Lung (tissue), 11 donors: ENCODE measurements at regions not wholly inside any gene's neighbourhood (a gene's known extent, or its start where the extent isn't known, plus 50 kb on each side); places are given as distances from the start of the nearest gene placed in this dataset.

ENCODE experiments used
- ATAC-seq: fragments of 200-7000 bp; cut with Tn5 transposase; one replicate; pipeline ENCODE4 v1.9.1; 2020; ENCODE audit warnings: moderate number of reproducible peaks; ENCODE audit not compliant: insufficient read depth, low FRiP score
- DNase-seq, 3 donors: peaks; one replicate each; pipeline ENCODE4 v3.0.0-alpha.2; 2013 to 2017
- H3K27ac ChIP-seq, 2 donors: one replicate each; pipeline ENCODE4 v1.5.1; 2013; ENCODE audit warnings: mild to moderate bottlenecking in 2 of 2, moderate library complexity in 2 of 2, control low read depth in 1 of 2, inconsistent platforms in 1 of 2, low read depth in 1 of 2, low read length in 1 of 2
- H3K27me3 ChIP-seq, 3 donors: one replicate each; pipeline ENCODE4 v1.5.1; 2013; ENCODE audit warnings: low read length in 2 of 3; ENCODE audit not compliant: control insufficient read depth in 3 of 3, insufficient read depth in 3 of 3
- H3K36me3 ChIP-seq, 4 donors: one replicate each; pipeline ENCODE4 v1.5.1; 2013; ENCODE audit warnings: low read length in 4 of 4, mild to moderate bottlenecking in 1 of 4, moderate library complexity in 1 of 4; ENCODE audit not compliant: control insufficient read depth in 4 of 4, insufficient read depth in 4 of 4
- H3K4me1 ChIP-seq, 5 donors: one replicate each; pipeline ENCODE4 v1.5.1; 2013; ENCODE audit warnings: low read length in 5 of 5, mild to moderate bottlenecking in 2 of 5, moderate library complexity in 1 of 5; ENCODE audit not compliant: control insufficient read depth in 5 of 5, insufficient read depth in 5 of 5
- H3K4me3 ChIP-seq: one replicate; pipeline ENCODE4 v1.5.1; 2013; ENCODE audit warnings: mild to moderate bottlenecking, control low read depth, moderate library complexity
- H3K9ac ChIP-seq, 2 donors: one replicate each; pipeline ENCODE4 v1.5.1; 2013; ENCODE audit warnings: low read length in 2 of 2, control low read depth in 1 of 2; ENCODE audit not compliant: insufficient read depth in 1 of 2
- H3K9me3 ChIP-seq, 4 donors: one replicate each; pipeline ENCODE4 v1.5.1; 2013; ENCODE audit warnings: low read length in 3 of 4, mild to moderate bottlenecking in 1 of 4, moderate library complexity in 1 of 4; ENCODE audit not compliant: control insufficient read depth in 4 of 4, insufficient read depth in 3 of 4
- WGBS, 2 donors: extraction: QIAGEN DNeasy Blood & Tissue Kit; methylation state at CpG; one replicate each; pipeline ENCODE4 v1.1.7; 2013; 5-methylcytosine and 5-hydroxymethylcytosine counted together
- TF ChIP-seq, protein P1 (sequence below): IDR thresholded peaks from 2 replicates; pipeline ENCODE4 v1.5.1; 2012; ENCODE audit warnings: mild to moderate bottlenecking; ENCODE audit errors: control extremely low read depth, extremely low read depth
- donor health status: control.
- donor health status: control.
- donor health status: Bipolar disorder and iron deficiency.
- donor health status: healthy.
- donor health status: DM: yes; HTN: yes; CAD: no.

DNA sequence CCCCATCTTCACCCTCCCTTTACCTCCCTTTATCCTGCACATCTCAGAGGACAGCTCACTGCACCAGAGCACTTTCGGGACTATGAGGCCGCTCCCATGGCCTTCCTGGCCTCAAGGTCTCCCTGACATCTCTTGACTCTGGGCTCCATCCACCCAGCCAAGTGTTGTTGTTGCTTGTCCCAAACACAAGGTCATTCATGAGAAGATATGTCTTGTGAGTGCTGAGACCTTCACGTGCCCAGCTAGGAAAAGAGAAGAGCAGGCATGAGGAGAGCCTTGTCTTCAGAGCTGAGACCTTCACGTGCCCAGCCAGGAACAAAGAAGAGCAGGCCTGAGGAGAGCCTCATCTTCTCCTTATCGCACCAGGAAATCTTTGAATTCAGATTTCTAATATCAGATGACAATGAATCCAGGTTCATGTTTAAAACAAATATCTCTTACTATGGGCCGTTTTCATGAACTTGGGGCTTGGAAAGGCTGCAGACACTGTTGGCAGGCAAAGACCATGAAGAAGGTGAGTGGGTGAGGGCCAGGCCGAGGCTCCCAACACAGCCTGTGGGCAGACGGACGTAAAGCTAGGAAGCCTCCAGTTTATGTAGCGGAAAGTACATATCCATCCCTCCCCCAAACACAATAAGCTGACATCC, 256.1 kb downstream of the NDUFA10 start:
- no peak for DNase-seq
- no peak for ATAC-seq
- Histone ChIP-seq H3K4me3 (no peak overlapping the region), H3K36me3 (no peaks in the 10 kb centered on the region), H3K9me3 (peaks cover 0 to 11% (median 8%) of the 10 kb centered on the region in 4 donors), H3K4me1 (peaks cover 0 to 11% (median 5%) of the 10 kb centered on the region in 5 donors), H3K27me3 (no peaks in the 10 kb centered on the region), H3K27ac (no peak overlapping the region), H3K9ac (no peak overlapping the region)
- TF ChIP-seq, protein P1, sequence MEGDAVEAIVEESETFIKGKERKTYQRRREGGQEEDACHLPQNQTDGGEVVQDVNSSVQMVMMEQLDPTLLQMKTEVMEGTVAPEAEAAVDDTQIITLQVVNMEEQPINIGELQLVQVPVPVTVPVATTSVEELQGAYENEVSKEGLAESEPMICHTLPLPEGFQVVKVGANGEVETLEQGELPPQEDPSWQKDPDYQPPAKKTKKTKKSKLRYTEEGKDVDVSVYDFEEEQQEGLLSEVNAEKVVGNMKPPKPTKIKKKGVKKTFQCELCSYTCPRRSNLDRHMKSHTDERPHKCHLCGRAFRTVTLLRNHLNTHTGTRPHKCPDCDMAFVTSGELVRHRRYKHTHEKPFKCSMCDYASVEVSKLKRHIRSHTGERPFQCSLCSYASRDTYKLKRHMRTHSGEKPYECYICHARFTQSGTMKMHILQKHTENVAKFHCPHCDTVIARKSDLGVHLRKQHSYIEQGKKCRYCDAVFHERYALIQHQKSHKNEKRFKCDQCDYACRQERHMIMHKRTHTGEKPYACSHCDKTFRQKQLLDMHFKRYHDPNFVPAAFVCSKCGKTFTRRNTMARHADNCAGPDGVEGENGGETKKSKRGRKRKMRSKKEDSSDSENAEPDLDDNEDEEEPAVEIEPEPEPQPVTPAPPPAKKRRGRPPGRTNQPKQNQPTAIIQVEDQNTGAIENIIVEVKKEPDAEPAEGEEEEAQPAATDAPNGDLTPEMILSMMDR: no peak
- 50 to 56% methylated on average over 10 of the region's 10 CpGs for WGBS, 2 donors

- Histone ChIP-seq H3K9ac (no peak overlapping the region), H3K9me3 (peaks cover 0 to 11% (median 8%) of the 10 kb centered on the region in 4 donors), H3K27ac (no peak overlapping the region), H3K4me3 (no peak overlapping the region), H3K4me1 (peaks cover 0 to 11% (median 5%) of the 10 kb centered on the region in 5 donors), H3K27me3 (no peaks in the 10 kb centered on the region), H3K36me3 (no peaks in the 10 kb centered on the region)
- TF ChIP-seq, protein P1: no peak
- no peak for DNase-seq
- WGBS, 2 donors: 95 to 96% methylated on average over 23 of the region's 23 CpGs
- no peak for ATAC-seq
Observed at GRCh38 chr2:239768031-239768790, 256.9 kb downstream of the NDUFA10 start.

- H3K27me3 ChIP-seq: no peaks in the 10 kb centered on the region
- H3K9ac ChIP-seq: no peak overlapping the region
- peaks cover 0 to 11% (median 5%) of the 10 kb centered on the region in 5 donors for H3K4me1 ChIP-seq
- H3K9me3 ChIP-seq: peaks cover 0 to 11% (median 6%) of the 10 kb centered on the region in 4 donors
- ATAC-seq (no peak), DNase-seq (no peak)
- no peak overlapping the region for H3K27ac ChIP-seq
- TF ChIP-seq, protein P1: no peak
- H3K4me3 ChIP-seq: no peak overlapping the region
- WGBS, 2 donors: 86 to 91% methylated on average over 26 of the region's 26 CpGs
- H3K36me3 ChIP-seq: no peaks in the 10 kb centered on the region
Observed at GRCh38 chr2:239767021-239767905, 257.9 kb downstream of the NDUFA10 start.
